GM19438 (cell line): ENCODE measurements at regions not wholly inside any gene's neighbourhood (a gene's known extent, or its start where the extent isn't known, plus 50 kb on each side); places are given as distances from the start of the nearest gene placed in this dataset.

Experiments used
- ATAC-seq: cut with Tn5 transposase; IDR thresholded peaks from one replicate; pipeline ENCODE4 v1.9.1; 2021; ENCODE audit warnings: low read depth; ENCODE audit not compliant: unreplicated experiment

- no peak for ATAC-seq
Observed at GRCh38 chr6:165806126-165806810, 143.2 kb upstream of the PDE10A start.

- ATAC-seq: no peak
Observed at GRCh38 chr6:165805636-165806035, 142.6 kb upstream of the PDE10A start.

DNA sequence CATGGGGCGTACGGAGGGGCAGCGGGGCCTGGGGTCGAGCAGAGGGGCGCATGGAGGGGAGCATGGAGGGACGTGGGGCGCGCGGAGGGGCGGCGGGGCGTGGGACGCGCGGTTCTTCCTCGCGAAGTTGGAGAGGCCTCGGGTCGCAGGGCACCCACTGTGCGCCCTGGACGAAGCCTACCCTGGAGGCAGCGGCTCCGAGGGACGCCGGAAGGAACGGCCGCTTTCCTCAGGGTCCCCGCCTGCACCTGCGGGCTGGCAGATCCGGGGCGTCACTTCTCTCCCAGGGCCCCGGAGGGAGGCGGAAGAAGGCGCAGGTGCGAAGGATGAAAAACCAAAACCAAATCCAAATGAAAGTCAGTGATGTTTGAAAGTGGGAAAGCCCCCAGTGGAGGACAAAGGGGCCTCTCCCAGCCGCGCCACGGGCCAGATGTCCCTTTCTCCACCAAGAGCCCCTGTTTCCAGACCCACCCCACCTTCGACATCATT, 142.1 kb upstream of the PDE10A start:
- no peak for ATAC-seq

GRCh38 chr6:165804331-165805066, 141.5 kb upstream of the PDE10A start:
- no peak for ATAC-seq

DNA sequence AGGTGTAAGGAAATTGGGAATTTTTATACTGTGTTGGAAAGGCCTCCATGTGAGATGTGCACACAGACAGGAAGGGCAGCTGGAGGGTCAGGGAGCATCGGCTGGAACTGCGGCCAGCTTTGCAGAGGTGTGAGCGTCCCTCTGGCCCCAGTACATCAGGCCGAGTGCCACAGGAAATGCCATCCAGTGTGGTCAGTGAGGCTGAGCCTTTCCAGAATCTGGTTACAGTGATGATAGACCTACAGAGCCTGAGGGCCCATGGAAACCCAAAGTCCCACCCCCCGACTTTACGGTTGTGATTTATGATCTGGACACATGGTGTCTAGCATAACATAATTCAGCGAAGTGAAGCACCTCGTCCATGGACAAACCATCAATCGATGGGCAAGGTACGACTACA, 137.3 kb upstream of the PDE10A start:
- ATAC-seq: no peak

DNA sequence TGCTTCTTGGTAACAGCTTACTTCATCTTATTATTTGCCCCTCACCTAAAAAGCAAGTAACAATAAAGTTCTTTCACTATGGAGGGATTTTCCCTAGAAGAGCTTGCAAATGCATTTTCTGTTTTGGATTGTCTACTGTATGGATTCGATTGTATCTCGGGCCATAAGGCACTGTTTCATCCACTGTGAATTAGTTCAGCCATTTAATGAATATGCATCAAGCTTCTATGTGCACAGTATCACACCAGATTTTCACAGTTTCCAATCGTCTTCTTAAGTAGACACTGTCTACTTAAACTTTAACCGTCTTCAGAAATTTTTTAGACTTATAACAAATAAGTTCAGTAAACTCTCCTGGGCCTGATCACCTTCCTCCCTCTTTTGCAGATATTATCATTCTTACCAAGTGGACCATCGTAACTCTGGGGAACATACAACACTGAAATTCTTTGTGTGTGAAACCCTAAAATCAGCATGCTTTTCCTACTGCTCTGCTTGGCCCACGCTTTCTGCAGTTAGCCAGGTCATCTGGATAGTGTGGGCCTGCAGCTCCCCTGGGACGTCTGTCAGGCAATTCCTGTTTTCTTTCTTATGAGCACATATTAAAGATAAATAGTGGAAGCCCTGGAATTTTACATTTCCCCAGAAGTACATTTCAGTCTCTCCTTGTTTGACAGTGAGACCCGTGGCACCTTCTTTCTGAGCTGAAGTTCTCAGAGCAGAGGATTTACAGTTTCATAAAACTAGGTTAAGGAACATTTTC, 136.5 kb upstream of the PDE10A start:
- no peak for ATAC-seq

DNA sequence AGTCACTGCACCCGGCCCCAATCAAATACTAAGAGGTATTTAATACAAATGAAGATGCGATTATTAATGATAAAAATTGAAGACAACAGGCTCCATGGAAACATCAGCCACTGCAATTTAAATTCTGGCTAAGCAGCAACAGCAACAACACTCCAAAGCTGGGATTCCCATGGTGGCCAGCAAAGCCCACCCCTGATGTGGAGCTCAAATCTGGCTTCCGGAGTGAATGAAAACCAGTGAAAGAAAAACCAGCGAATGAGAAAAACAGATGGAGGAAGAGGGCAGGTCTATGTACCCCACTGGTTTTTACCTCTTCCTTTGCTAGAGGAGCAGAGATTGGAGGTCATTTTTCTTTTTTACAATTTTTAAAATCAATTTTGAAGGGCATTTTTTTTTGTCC, 135.9 kb upstream of the PDE10A start:
- ATAC-seq: no peak

- no peak for ATAC-seq
Observed at GRCh38 chr6:165794179-165794601, 131.1 kb upstream of the PDE10A start.

- no peak for ATAC-seq
Observed at GRCh38 chr6:165793287-165793825, 130.3 kb upstream of the PDE10A start.

GRCh38 chr6:165791876-165792437, 128.9 kb upstream of the PDE10A start:
- no peak for ATAC-seq

DNA sequence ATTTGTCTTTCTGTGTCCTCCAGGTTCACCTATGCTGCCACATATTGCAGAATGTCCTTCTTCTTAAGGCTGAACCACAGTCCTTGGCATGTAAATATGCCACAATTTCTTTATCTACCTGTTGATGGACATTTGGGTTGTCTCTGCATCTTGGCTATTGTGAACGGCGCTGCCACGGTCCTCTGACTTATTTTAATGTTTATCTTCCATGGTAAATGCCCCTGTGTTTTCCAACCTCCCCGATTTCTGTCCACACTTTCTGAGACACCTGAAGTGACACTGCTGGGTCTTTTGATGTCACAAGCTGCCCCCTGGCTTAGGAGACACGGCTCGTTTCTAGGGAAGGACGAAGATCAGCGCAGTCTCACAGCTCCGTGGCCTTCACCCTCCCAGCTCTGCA, 128.3 kb upstream of the PDE10A start:
- no peak for ATAC-seq

- no peak for ATAC-seq
Observed at GRCh38 chr6:165782812-165783211, 119.8 kb upstream of the PDE10A start.

DNA sequence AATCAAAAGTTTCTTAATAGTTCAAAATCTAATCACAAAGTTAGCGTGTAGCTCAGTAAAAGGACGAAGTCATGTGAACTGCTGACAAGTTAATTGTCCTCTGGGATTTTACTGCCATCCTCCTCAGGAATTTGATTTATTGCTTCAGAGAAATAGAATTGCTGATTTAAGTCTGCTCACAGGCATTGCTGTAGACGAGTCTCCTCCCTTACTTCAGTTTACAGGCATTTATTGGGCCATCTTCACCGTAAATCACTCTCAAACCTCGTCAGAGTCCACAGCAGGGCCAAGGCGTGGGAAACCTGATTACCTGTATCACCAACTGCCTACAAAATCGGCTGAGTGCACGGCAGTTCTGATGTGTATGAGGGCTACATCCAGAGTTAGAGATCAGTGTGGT, 119.1 kb upstream of the PDE10A start:
- ATAC-seq: no peak

GRCh38 chr6:165777680-165778079, 114.6 kb upstream of the PDE10A start:
- ATAC-seq: no peak

DNA sequence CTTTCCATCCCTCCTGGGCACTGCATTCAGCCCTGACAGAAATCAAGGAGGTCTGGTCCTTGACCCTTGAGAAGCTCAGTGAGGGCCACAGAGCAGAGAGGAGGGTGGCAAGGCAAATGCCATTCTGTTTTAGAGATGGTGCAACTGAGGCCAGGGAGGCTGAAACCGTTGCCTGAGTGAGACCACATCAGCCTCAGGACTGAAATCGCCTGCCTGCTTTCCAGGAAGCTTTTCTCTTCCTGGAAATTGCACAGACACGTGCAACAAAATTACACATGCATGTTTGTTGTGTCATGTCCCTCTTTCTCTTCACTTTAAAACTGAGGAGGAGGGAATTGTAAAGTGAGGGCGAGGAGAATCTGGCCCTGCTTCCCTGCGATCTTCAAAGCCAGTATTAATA, 113.7 kb upstream of the PDE10A start:
- no peak for ATAC-seq

DNA sequence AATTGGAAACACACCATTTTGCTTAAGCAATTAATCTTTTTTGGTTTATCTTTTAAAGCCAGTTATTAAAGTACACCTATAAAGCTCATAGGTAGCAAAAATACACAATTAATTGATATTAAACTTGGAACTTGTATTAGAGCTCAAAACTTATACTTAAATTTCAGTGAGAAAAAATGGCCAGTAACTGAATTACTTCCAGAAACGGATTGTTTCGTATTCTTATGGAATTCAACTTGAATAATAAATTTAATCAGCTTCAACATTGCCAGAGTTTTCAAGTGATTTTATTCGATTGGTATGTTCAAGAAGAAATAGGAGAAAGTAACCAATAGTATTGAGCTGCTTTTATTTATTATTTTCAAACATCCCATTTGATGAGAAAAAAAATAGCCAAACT, 112.7 kb upstream of the PDE10A start:
- no peak for ATAC-seq

- ATAC-seq: no peak
Observed at GRCh38 chr6:165774903-165775601, 112.0 kb upstream of the PDE10A start.

GRCh38 chr6:165770397-165771082, 107.5 kb upstream of the PDE10A start:
- no peak for ATAC-seq

GRCh38 chr6:165769884-165770283, 106.8 kb upstream of the PDE10A start:
- ATAC-seq: no peak

DNA sequence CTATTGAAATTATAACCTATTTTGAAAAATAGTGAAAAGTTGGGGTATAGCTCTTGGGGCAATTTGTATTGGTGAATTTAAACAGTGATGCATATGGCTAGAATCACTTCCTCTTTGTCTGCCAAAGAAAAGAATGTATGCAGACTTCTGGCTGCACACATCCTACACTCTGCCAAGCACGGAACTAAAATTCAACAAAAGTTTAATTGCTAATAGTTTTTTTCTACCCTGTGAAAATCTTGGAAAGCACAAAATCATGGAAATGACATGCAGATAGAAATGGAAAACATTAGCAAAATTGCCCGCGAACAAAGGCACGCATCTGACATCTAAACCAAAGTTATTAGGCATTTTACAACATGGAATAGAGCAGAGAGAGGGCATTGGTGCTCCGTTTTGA, 106.4 kb upstream of the PDE10A start:
- peak; percentile 57 for ATAC-seq
